ENCODE measurements at regions not wholly inside any gene's neighbourhood (a gene's known extent, or its start where the extent isn't known, plus 50 kb on each side); places are given as distances from the start of the nearest gene placed in this dataset.

GRCh38 chr4:146062340-146062739 lies 113.2 kb upstream of the LSM6 start (continued):
- no peak for TF ChIP-seq ZNF26 (tag by site-specific recombination; IDR thresholded peaks at IDR 0.05)
- no peak for TF ChIP-seq ZNF280D (tag by site-specific recombination; IDR thresholded peaks at IDR 0.05)
- TF ChIP-seq ZFP41 (tag by site-specific recombination; IDR thresholded peaks at IDR 0.05; ENCODE audit: borderline replicate concordance) = no peak
- no peak for TF ChIP-seq GLIS2 (tag by site-specific recombination; IDR thresholded peaks at IDR 0.05)
- no peak for TF ChIP-seq ZBTB10 (tag by site-specific recombination; IDR thresholded peaks at IDR 0.05)
- no peak for TF ChIP-seq ZNF24 (tag by site-specific recombination; IDR thresholded peaks at IDR 0.05)
- TF ChIP-seq ELK4 (IDR thresholded peaks at IDR 0.05; ENCODE audit: borderline replicate concordance, low read depth, low read length) = no peak
- no peak for TF ChIP-seq KLF16 (tag by site-specific recombination; IDR thresholded peaks at IDR 0.05)

- Histone ChIP-seq H3K4me3 (ENCODE audit: low read depth, low read length) (no peak overlapping the region), H3K27ac (ENCODE audit: extremely low read depth, low read depth, low read length) (no peak overlapping the region), H3K36me3 (ENCODE audit: control insufficient read depth in 2 of 2, insufficient read depth in 1 of 2, low read length in 2 of 2) (no peaks in the 10 kb centered on the region), H3K9me3 (ENCODE audit: control insufficient read depth, insufficient read depth, low read depth, low read length) (no peaks in the 10 kb centered on the region), H3K4me1 (ENCODE audit: control insufficient read depth, insufficient read depth, low read length) (no peaks in the 10 kb centered on the region)
- ChIA-PET POLR2A (no interaction called here), CTCF (no interaction called here)
- TF ChIP-seq ZNF19 (tag by site-specific recombination; IDR thresholded peaks at IDR 0.05; ENCODE audit: low read depth) (no peak), HOXC10 (CRISPR knock-in tag; IDR thresholded peaks at IDR 0.05) (no peak), SALL2 (tag by site-specific recombination; IDR thresholded peaks at IDR 0.05; ENCODE audit: borderline replicate concordance) (no peak), ZBTB1 (tag by site-specific recombination; IDR thresholded peaks at IDR 0.05) (no peak), BCL11A (tag by site-specific recombination; IDR thresholded peaks at IDR 0.05; ENCODE audit: low read depth) (no peak), ZNF280C (tag by site-specific recombination; IDR thresholded peaks at IDR 0.05) (no peak), ZNF121 (tag by site-specific recombination; IDR thresholded peaks at IDR 0.05) (no peak), ZNF677 (tag by site-specific recombination; IDR thresholded peaks at IDR 0.05) (no peak), IKZF3 (tag by site-specific recombination; IDR thresholded peaks at IDR 0.05) (no peak), ZNF175 (tag by site-specific recombination; IDR thresholded peaks at IDR 0.05) (no peak), ZNF664 (tag by site-specific recombination; IDR thresholded peaks at IDR 0.05) (no peak), ZNF174 (tag by site-specific recombination; IDR thresholded peaks at IDR 0.05) (no peak)
These were observed 113.7 kb upstream of the LSM6 start for GRCh38 chr4:146061610-146062334.

All from HEK293 (cell line).